Fibroblast of lung (primary cell): ENCODE measurements at regions not wholly inside any gene's neighbourhood (a gene's known extent, or its start where the extent isn't known, plus 50 kb on each side); places are given as distances from the start of the nearest gene placed in this dataset.

ENCODE experiments used
- DNase-seq, 2 donors: peaks; one replicate each; pipeline versions ENCODE4 v3.0.0 to v3.0.0-alpha.2; 2010; ENCODE audit warnings: low read depth in 2 of 2
- H2AFZ ChIP-seq: 2 replicates; pipeline ENCODE4 v1.5.1; 2012; ENCODE audit warnings: low read length, control low read depth, inconsistent platforms
- H3K27ac ChIP-seq: 2 replicates; pipeline ENCODE4 v1.5.1; 2011; ENCODE audit warnings: low read length, control low read depth; ENCODE audit not compliant: insufficient read depth
- H3K27me3 ChIP-seq: 2 replicates; pipeline ENCODE4 v1.5.1; 2011; ENCODE audit warnings: mild to moderate bottlenecking, low read length; ENCODE audit not compliant: control insufficient read depth, insufficient read depth
- H3K36me3 ChIP-seq: 2 replicates; pipeline ENCODE4 v1.5.1; 2011; ENCODE audit warnings: low read length; ENCODE audit not compliant: control insufficient read depth, insufficient read depth
- H3K4me1 ChIP-seq: 2 replicates; pipeline ENCODE4 v1.5.1; 2011; ENCODE audit warnings: low read length; ENCODE audit not compliant: control insufficient read depth, insufficient read depth; ENCODE audit errors: extremely low read depth
- H3K4me2 ChIP-seq: 2 replicates; pipeline ENCODE4 v1.5.1; 2011; ENCODE audit warnings: low read length, control low read depth; ENCODE audit not compliant: insufficient read depth; ENCODE audit errors: extremely low read depth
- H3K4me3 ChIP-seq, 4 experiments: fragments of 200-600 bp in 1 of 4; sonication (generic) in 1 of 4; replicated peaks in 1 of 4; 2 replicates each; pipeline ENCODE4 v1.5.1; 2011 to 2016; ENCODE audit warnings: low read length in 4 of 4, low read depth in 3 of 4, mild to moderate bottlenecking in 3 of 4, control low read depth in 2 of 4, inconsistent platforms in 1 of 4, mixed read lengths in 1 of 4; ENCODE audit not compliant: insufficient read depth in 1 of 4; ENCODE audit errors: control extremely low read depth in 1 of 4
- H3K79me2 ChIP-seq: 2 replicates; pipeline ENCODE4 v1.5.1; 2012; ENCODE audit warnings: mild to moderate bottlenecking, low read length, inconsistent platforms; ENCODE audit not compliant: control insufficient read depth, insufficient read depth
- H3K9ac ChIP-seq: 2 replicates; pipeline ENCODE4 v1.5.1; 2011; ENCODE audit warnings: mild to moderate bottlenecking, low read length, control low read depth; ENCODE audit not compliant: insufficient read depth
- H3K9me3 ChIP-seq: 2 replicates; pipeline ENCODE4 v1.5.1; 2012; ENCODE audit warnings: low read depth, low read length; ENCODE audit not compliant: control insufficient read depth, insufficient read depth
- H4K20me1 ChIP-seq: 2 replicates; pipeline ENCODE4 v1.5.1; 2011; ENCODE audit warnings: low read length; ENCODE audit not compliant: control insufficient read depth, insufficient read depth; ENCODE audit errors: extremely low read depth
- EZH2 ChIP-seq: IDR thresholded peaks from 2 replicates; pipeline ENCODE4 v1.5.1; 2012; ENCODE audit warnings: low read length, control low read depth, mild to moderate bottlenecking; ENCODE audit errors: missing control alignments
- TF ChIP-seq, protein P1 (sequence below), 2 donors: IDR thresholded peaks in 1 of 2; conservative IDR thresholded peaks in 1 of 2; 1 replicate in 1 of 2; 2 replicates in 1 of 2; pipeline ENCODE4 v1.5.1; 2011 to 2012; ENCODE audit warnings: low read length in 2 of 2, control low read depth in 1 of 2, inconsistent platforms in 1 of 2, low read depth in 1 of 2, mild to moderate bottlenecking in 1 of 2

DNA sequence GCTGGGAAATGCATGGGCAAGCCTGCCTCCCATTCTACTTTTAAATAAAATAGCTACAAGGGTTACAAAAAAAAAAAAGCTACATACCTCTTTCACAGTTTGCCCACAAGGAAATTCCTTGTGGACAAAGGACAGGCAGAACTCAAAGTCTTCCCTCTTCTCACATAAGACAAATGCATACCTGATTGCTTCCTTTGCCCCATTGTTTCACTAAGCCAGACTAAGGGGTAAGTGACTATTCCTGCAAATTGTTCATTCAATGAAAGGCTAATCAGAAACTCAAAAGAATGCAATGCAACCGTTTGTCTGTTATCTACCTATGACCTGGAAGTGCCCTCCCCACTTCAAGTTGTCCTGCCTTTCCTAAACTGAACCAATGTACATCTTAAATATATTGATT lies 780.6 kb downstream of the FAM133A start:
- no peaks in the 10 kb centered on the region for H3K27me3 ChIP-seq
- no peak overlapping the region for H3K27ac ChIP-seq
- no peaks in the 10 kb centered on the region for H3K4me1 ChIP-seq
- no peaks in the 10 kb centered on the region for H3K9me3 ChIP-seq
- no peak overlapping the region for H3K4me2 ChIP-seq
- TF ChIP-seq, protein P1, sequence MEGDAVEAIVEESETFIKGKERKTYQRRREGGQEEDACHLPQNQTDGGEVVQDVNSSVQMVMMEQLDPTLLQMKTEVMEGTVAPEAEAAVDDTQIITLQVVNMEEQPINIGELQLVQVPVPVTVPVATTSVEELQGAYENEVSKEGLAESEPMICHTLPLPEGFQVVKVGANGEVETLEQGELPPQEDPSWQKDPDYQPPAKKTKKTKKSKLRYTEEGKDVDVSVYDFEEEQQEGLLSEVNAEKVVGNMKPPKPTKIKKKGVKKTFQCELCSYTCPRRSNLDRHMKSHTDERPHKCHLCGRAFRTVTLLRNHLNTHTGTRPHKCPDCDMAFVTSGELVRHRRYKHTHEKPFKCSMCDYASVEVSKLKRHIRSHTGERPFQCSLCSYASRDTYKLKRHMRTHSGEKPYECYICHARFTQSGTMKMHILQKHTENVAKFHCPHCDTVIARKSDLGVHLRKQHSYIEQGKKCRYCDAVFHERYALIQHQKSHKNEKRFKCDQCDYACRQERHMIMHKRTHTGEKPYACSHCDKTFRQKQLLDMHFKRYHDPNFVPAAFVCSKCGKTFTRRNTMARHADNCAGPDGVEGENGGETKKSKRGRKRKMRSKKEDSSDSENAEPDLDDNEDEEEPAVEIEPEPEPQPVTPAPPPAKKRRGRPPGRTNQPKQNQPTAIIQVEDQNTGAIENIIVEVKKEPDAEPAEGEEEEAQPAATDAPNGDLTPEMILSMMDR (conservative IDR thresholded peaks at IDR 0.05 in 1 of 2, IDR thresholded peaks at IDR 0.05 in 1 of 2; ENCODE audit: low read depth in 1 of 2, low read length in 2 of 2) = no peak
- no peak for TF ChIP-seq EZH2
- no peak overlapping the region for H3K4me3 ChIP-seq
- no peaks in the 10 kb centered on the region for H3K36me3 ChIP-seq
- H3K9ac ChIP-seq = no peak overlapping the region
- no peak overlapping the region for H2AFZ ChIP-seq
- no peak for DNase-seq
- H4K20me1 ChIP-seq = no peaks in the 10 kb centered on the region
- no peaks in the 10 kb centered on the region for H3K79me2 ChIP-seq

GRCh38 chrX:94455782-94456181 lies 781.8 kb downstream of the FAM133A start:
- Histone ChIP-seq H3K4me2 (no peak overlapping the region), H3K27ac (no peak overlapping the region), H3K4me3 (no peak overlapping the region), H3K9ac (no peak overlapping the region), H3K27me3 (no peaks in the 10 kb centered on the region), H3K36me3 (no peaks in the 10 kb centered on the region), H3K79me2 (no peaks in the 10 kb centered on the region), H3K4me1 (no peaks in the 10 kb centered on the region), H3K9me3 (no peaks in the 10 kb centered on the region), H2AFZ (no peak overlapping the region), H4K20me1 (no peaks in the 10 kb centered on the region)
- DNase-seq = no peak
- TF ChIP-seq, protein P1 (conservative IDR thresholded peaks at IDR 0.05 in 1 of 2, IDR thresholded peaks at IDR 0.05 in 1 of 2; ENCODE audit: low read depth in 1 of 2, low read length in 2 of 2) = no peak
- TF ChIP-seq EZH2 = no peak

DNA sequence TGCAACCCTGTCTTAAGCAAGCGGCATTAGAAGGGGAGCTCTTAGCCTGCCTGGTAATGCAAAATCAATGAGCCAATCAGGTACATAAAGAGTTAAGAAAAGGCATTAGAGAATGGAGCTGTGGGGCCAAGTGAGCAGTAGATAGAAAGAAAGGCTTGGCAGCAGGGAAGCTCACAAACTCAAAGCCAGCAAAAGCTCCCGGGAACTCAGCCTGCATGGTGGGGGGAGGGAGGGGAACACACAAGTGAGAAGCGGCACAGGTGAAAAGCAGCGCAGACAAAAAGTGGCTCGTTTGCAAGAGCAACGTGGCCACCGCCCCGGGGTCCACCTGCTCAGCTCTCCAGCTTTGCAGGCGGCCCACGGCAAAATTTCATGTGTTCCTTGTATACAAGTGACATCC lies 818.5 kb downstream of the FAM133A start:
- no peak overlapping the region for H3K9ac ChIP-seq
- H3K4me3 ChIP-seq = no peak overlapping the region
- H2AFZ ChIP-seq = no peak overlapping the region
- H4K20me1 ChIP-seq = no peaks in the 10 kb centered on the region
- DNase-seq = no peak
- H3K79me2 ChIP-seq = no peaks in the 10 kb centered on the region
- TF ChIP-seq EZH2 = no peak
- TF ChIP-seq, protein P1 (conservative IDR thresholded peaks at IDR 0.05 in 1 of 2, IDR thresholded peaks at IDR 0.05 in 1 of 2; ENCODE audit: low read depth in 1 of 2, low read length in 2 of 2) = no peak
- no peaks in the 10 kb centered on the region for H3K4me1 ChIP-seq
- H3K4me2 ChIP-seq = no peak overlapping the region
- no peaks in the 10 kb centered on the region for H3K36me3 ChIP-seq
- no peaks in the 10 kb centered on the region for H3K9me3 ChIP-seq
- H3K27me3 ChIP-seq = no peaks in the 10 kb centered on the region
- no peak overlapping the region for H3K27ac ChIP-seq
